ENCODE measurements at regions not wholly inside any gene's neighbourhood (a gene's known extent, or its start where the extent isn't known, plus 50 kb on each side); places are given as distances from the start of the nearest gene placed in this dataset.
"Not testable (repeated sequence)": the region's sequence is repeated elsewhere in the genome, so short reads cannot be mapped to it uniquely, and the experiment has no call there.

GRCh38 chr20:52426856-52427255, 235.3 kb upstream of the ZFP64 start:
- DNase-seq (ENCODE audit: low read depth, low spot score) = no peak
- Mint-ChIP-seq H3K4me1 (peaks cover 6% of the 10 kb centered on the region), H3K9me3 (peaks cover 7% of the 10 kb centered on the region), H3K27me3 (ENCODE audit: low read depth) (peaks cover 18% of the 10 kb centered on the region), H3K4me3 (no peak overlapping the region), H3K36me3 (ENCODE audit: low read depth) (peaks cover 9% of the 10 kb centered on the region), H3K27ac (ENCODE audit: unreplicated experiment) (no peak overlapping the region)
- TF ChIP-seq CTCF (conservative IDR thresholded peaks at IDR 0.05) = no peak

- H3K27me3 Mint-ChIP-seq (ENCODE audit: low read depth) = peaks cover 21% of the 10 kb centered on the region
- H3K4me1 Mint-ChIP-seq = peaks cover 6% of the 10 kb centered on the region
- no peak for TF ChIP-seq CTCF (conservative IDR thresholded peaks at IDR 0.05)
- H3K27ac Mint-ChIP-seq (ENCODE audit: unreplicated experiment) = no peak overlapping the region
- H3K9me3 Mint-ChIP-seq = peaks cover 9% of the 10 kb centered on the region
- DNase-seq (ENCODE audit: low read depth, low spot score) = no peak
- H3K36me3 Mint-ChIP-seq (ENCODE audit: low read depth) = peaks cover 9% of the 10 kb centered on the region
- no peak overlapping the region for H3K4me3 Mint-ChIP-seq
Observed at GRCh38 chr20:52425701-52426100, 234.1 kb upstream of the ZFP64 start.

- DNase-seq (ENCODE audit: low read depth, low spot score) = no peak
- H3K27me3 Mint-ChIP-seq (ENCODE audit: low read depth) = peaks cover 21% of the 10 kb centered on the region
- peaks cover 6% of the 10 kb centered on the region for H3K4me1 Mint-ChIP-seq
- TF ChIP-seq CTCF (conservative IDR thresholded peaks at IDR 0.05) = no peak
- peaks cover 9% of the 10 kb centered on the region for H3K36me3 Mint-ChIP-seq (ENCODE audit: low read depth)
- H3K27ac Mint-ChIP-seq (ENCODE audit: unreplicated experiment) = no peak overlapping the region
- H3K4me3 Mint-ChIP-seq = peak overlapping the region; percentile 35
- peaks cover 9% of the 10 kb centered on the region for H3K9me3 Mint-ChIP-seq
Observed at GRCh38 chr20:52425253-52425652, 233.7 kb upstream of the ZFP64 start.

GRCh38 chr20:52424357-52424942, 232.9 kb upstream of the ZFP64 start:
- H3K36me3 Mint-ChIP-seq (ENCODE audit: low read depth); H3K27ac Mint-ChIP-seq (ENCODE audit: unreplicated experiment); H3K9me3 Mint-ChIP-seq; H3K4me1 Mint-ChIP-seq: not testable (repeated sequence)
- DNase-seq (ENCODE audit: low read depth, low spot score) = peak; percentile 19
- peaks cover 21% of the 10 kb centered on the region for H3K27me3 Mint-ChIP-seq (ENCODE audit: low read depth)
- H3K4me3 Mint-ChIP-seq = peak overlapping the region; percentile 35

GRCh38 chr20:52423536-52424140, 232.1 kb upstream of the ZFP64 start:
- H3K27ac Mint-ChIP-seq (ENCODE audit: unreplicated experiment); H3K36me3 Mint-ChIP-seq (ENCODE audit: low read depth); H3K4me1 Mint-ChIP-seq: not testable (repeated sequence)
- peak overlapping the region; percentile 82 for H3K4me3 Mint-ChIP-seq
- H3K27me3 Mint-ChIP-seq (ENCODE audit: low read depth) = peaks cover 21% of the 10 kb centered on the region
- H3K9me3 Mint-ChIP-seq = peaks cover 10% of the 10 kb centered on the region
- DNase-seq (ENCODE audit: low read depth, low spot score) = peak; percentile 5

GRCh38 chr20:52422574-52423336, 231.2 kb upstream of the ZFP64 start:
- Mint-ChIP-seq H3K4me3 (peak overlapping the region; percentile 82), H3K36me3 (ENCODE audit: low read depth) (peaks cover 9% of the 10 kb centered on the region), H3K27me3 (ENCODE audit: low read depth) (peaks cover 21% of the 10 kb centered on the region), H3K27ac (ENCODE audit: unreplicated experiment) (no peak overlapping the region), H3K9me3 (peaks cover 10% of the 10 kb centered on the region), H3K4me1 (peaks cover 6% of the 10 kb centered on the region)
- no peak for TF ChIP-seq CTCF (conservative IDR thresholded peaks at IDR 0.05)
- no peak for DNase-seq (ENCODE audit: low read depth, low spot score)

Data from neural crest cell (in vitro differentiated cells).